ENCODE measurements at regions not wholly inside any gene's neighbourhood (a gene's known extent, or its start where the extent isn't known, plus 50 kb on each side); places are given as distances from the start of the nearest gene placed in this dataset.

- Mint-ChIP-seq H3K36me3 (ENCODE audit: low read depth) (no peaks in the 10 kb centered on the region), H3K27me3 (no peaks in the 10 kb centered on the region), H3K4me3 (no peak overlapping the region), H3K4me1 (ENCODE audit: low read depth) (no peaks in the 10 kb centered on the region), H3K9me3 (no peaks in the 10 kb centered on the region), H3K27ac (no peak overlapping the region)
- Histone ChIP-seq H3K36me3 (ENCODE audit: insufficient read depth, low read length) (no peaks in the 10 kb centered on the region), H3K4me1 (ENCODE audit: insufficient read depth, low read length) (no peaks in the 10 kb centered on the region), H3K9me3 (ENCODE audit: control insufficient read depth in 1 of 2, insufficient read depth in 1 of 2, low read length in 2 of 2) (no peaks in the 10 kb centered on the region), H3K27me3 (ENCODE audit: control insufficient read depth in 1 of 2, insufficient read depth in 2 of 2, low read length in 2 of 2) (peaks cover 3% of the 10 kb centered on the region in 2 experiments), H3K27ac (ENCODE audit: low read depth in 1 of 2, low read length in 2 of 2) (no peak overlapping the region), H3K4me3 (ENCODE audit: low read length) (no peak overlapping the region)
- DNase-seq = no peak
- POLR2A ChIA-PET = no interaction called here
- CTCF ChIA-PET = no interaction called here
- intact Hi-C loops (cut with DNase I, micrococcal nuclease) = no loop called here
- TF ChIP-seq CTCF (IDR thresholded peaks at IDR 0.05) = no peak
- no peak for ATAC-seq (ENCODE audit: poor library complexity)
Measured at GRCh38 chr7:98460902-98461301, 60.0 kb upstream of the BAIAP2L1 start.

GRCh38 chr7:98459529-98459928 lies 58.6 kb upstream of the BAIAP2L1 start:
- H3K4me3 ChIP-seq (ENCODE audit: low read length) = no peak overlapping the region
- Mint-ChIP-seq H3K36me3 (ENCODE audit: low read depth) (no peaks in the 10 kb centered on the region), H3K4me1 (ENCODE audit: low read depth) (no peaks in the 10 kb centered on the region), H3K9me3 (no peaks in the 10 kb centered on the region), H3K4me3 (no peak overlapping the region), H3K27me3 (no peaks in the 10 kb centered on the region), H3K27ac (no peak overlapping the region)
- TF ChIP-seq CTCF (IDR thresholded peaks at IDR 0.05) = no peak
- CTCF ChIA-PET = no interaction called here
- no peaks in the 10 kb centered on the region for H3K9me3 ChIP-seq (ENCODE audit: control insufficient read depth in 1 of 2, insufficient read depth in 1 of 2, low read length in 2 of 2)
- DNase-seq (no peak), ATAC-seq (ENCODE audit: poor library complexity) (no peak)
- H3K27ac ChIP-seq (ENCODE audit: low read depth in 1 of 2, low read length in 2 of 2) = no peak overlapping the region
- intact Hi-C loops (cut with DNase I, micrococcal nuclease) = no loop called here
- H3K27me3 ChIP-seq (ENCODE audit: control insufficient read depth in 1 of 2, insufficient read depth in 2 of 2, low read length in 2 of 2) = peaks cover 2 to 3% of the 10 kb centered on the region in 2 experiments
- POLR2A ChIA-PET = no interaction called here
- no peaks in the 10 kb centered on the region for H3K36me3 ChIP-seq (ENCODE audit: insufficient read depth, low read length)
- no peaks in the 10 kb centered on the region for H3K4me1 ChIP-seq (ENCODE audit: insufficient read depth, low read length)

- no peaks in the 10 kb centered on the region for H3K9me3 ChIP-seq (ENCODE audit: control insufficient read depth in 1 of 2, insufficient read depth in 1 of 2, low read length in 2 of 2)
- H3K27ac ChIP-seq (ENCODE audit: low read depth in 1 of 2, low read length in 2 of 2) = no peak overlapping the region
- Mint-ChIP-seq H3K9me3 (no peaks in the 10 kb centered on the region), H3K36me3 (ENCODE audit: low read depth) (no peaks in the 10 kb centered on the region), H3K4me1 (ENCODE audit: low read depth) (no peaks in the 10 kb centered on the region), H3K4me3 (no peak overlapping the region), H3K27ac (no peak overlapping the region), H3K27me3 (no peaks in the 10 kb centered on the region)
- POLR2A ChIA-PET = no interaction called here
- DNase-seq (no peak), ATAC-seq (ENCODE audit: poor library complexity) (no peak)
- no peak overlapping the region for H3K4me3 ChIP-seq (ENCODE audit: low read length)
- no peaks in the 10 kb centered on the region for H3K4me1 ChIP-seq (ENCODE audit: insufficient read depth, low read length)
- TF ChIP-seq CTCF (IDR thresholded peaks at IDR 0.05) = no peak
- H3K36me3 ChIP-seq (ENCODE audit: insufficient read depth, low read length) = no peaks in the 10 kb centered on the region
- CTCF ChIA-PET = no interaction called here
- intact Hi-C loops (cut with DNase I, micrococcal nuclease) = no loop called here
- peaks cover 0 to 3% of the 10 kb centered on the region in 2 experiments for H3K27me3 ChIP-seq (ENCODE audit: control insufficient read depth in 1 of 2, insufficient read depth in 2 of 2, low read length in 2 of 2)
Measured at GRCh38 chr7:98458090-98458875, 57.4 kb upstream of the BAIAP2L1 start.
